GM23248 (cell line): ENCODE measurements at regions not wholly inside any gene's neighbourhood (a gene's known extent, or its start where the extent isn't known, plus 50 kb on each side); places are given as distances from the start of the nearest gene placed in this dataset.

Source experiments
- EZH2 ChIP-seq: fragments of 200-600 bp; sonication (generic); IDR thresholded peaks from 2 replicates; pipeline ENCODE4 v1.6.1; 2018; ENCODE audit warnings: antibody characterized with exemption, mild to moderate bottlenecking; ENCODE audit not compliant: insufficient read depth, poor library complexity, severe bottlenecking
- EZH2phosphoT487 ChIP-seq: fragments of 200-600 bp; sonication (generic); IDR thresholded peaks from 2 replicates; pipeline ENCODE4 v1.6.1; 2018; ENCODE audit warnings: antibody characterized with exemption, moderate library complexity, mild to moderate bottlenecking, low read depth; ENCODE audit not compliant: insufficient read depth

- TF ChIP-seq EZH2phosphoT487 (no peak), EZH2 (no peak)
Observed at GRCh38 chr2:21438949-21439348, 315.2 kb downstream of the TDRD15 start.
